B cell (primary cell): ENCODE measurements at regions not wholly inside any gene's neighbourhood (a gene's known extent, or its start where the extent isn't known, plus 50 kb on each side); places are given as distances from the start of the nearest gene placed in this dataset.

Experiments
- ATAC-seq: fragments of 200-7000 bp; cut with Tn5 transposase; one replicate; pipeline ENCODE4 v1.10.0; 2021; ENCODE audit warnings: low read depth, mild to moderate bottlenecking, moderate number of reproducible peaks, moderate library complexity
- CTCF ChIA-PET: fragments of 350-600 bp; sonication (Branson Sonifier 250); formaldehyde crosslinking; loops from one replicate; lab custom pipeline; 2021; ENCODE audit warnings: antibody characterized with exemption, inconsistent platforms; lab: Charles Lee
- POLR2A ChIA-PET: fragments of 350-600 bp; sonication (Branson Sonifier 250); formaldehyde crosslinking; loops from one replicate; lab custom pipeline; 2021; ENCODE audit warnings: antibody characterized with exemption; lab: Charles Lee
- DNase-seq: peaks from one replicate; pipeline ENCODE4 v3.0.0; 2013
- H2AFZ ChIP-seq: 2 replicates; pipeline ENCODE4 v1.6.1; 2012; ENCODE audit warnings: mild to moderate bottlenecking, low read depth, low read length; ENCODE audit not compliant: insufficient read depth, poor library complexity, severe bottlenecking
- H3K27ac ChIP-seq, 2 donors: 1 replicate in 1 of 2; 2 replicates in 1 of 2; pipeline ENCODE4 v1.5.1; 2012 to 2013; ENCODE audit warnings: low read length in 2 of 2, mild to moderate bottlenecking in 2 of 2, moderate library complexity in 1 of 2
- H3K27me3 ChIP-seq, 4 experiments: fragments of 200-600 bp in 1 of 4; sonication (generic) in 1 of 4; replicated peaks in 1 of 4; 1 replicate in 2 of 4; 2 replicates in 2 of 4; pipeline versions ENCODE4 v1.6.1 to v1.7.0; 2013 to 2016; ENCODE audit warnings: low read length in 3 of 4, mild to moderate bottlenecking in 2 of 4, mixed read lengths in 1 of 4, moderate library complexity in 1 of 4; ENCODE audit not compliant: insufficient read depth in 4 of 4, control insufficient read depth in 3 of 4; ENCODE audit errors: control extremely low read depth in 1 of 4
- H3K36me3 ChIP-seq, 2 experiments: replicated peaks in 1 of 2; 1 replicate in 1 of 2; 2 replicates in 1 of 2; pipeline versions ENCODE4 v1.6.1 to v1.7.1; 2013; ENCODE audit warnings: low read length in 1 of 2; ENCODE audit not compliant: insufficient read depth in 2 of 2, control insufficient read depth in 1 of 2; ENCODE audit errors: control extremely low read depth in 1 of 2, extremely low read depth in 1 of 2
- H3K4me1 ChIP-seq, 2 donors: fragments of 200-600 bp in 1 of 2; sonication (generic) in 1 of 2; 1 replicate in 1 of 2; 2 replicates in 1 of 2; pipeline versions ENCODE4 v1.5.1 to v1.6.1; 2013 to 2017; ENCODE audit warnings: low read length in 2 of 2; ENCODE audit not compliant: control insufficient read depth in 2 of 2, insufficient read depth in 2 of 2
- H3K4me2 ChIP-seq: replicated peaks from 2 replicates; pipeline ENCODE3; 2012; ENCODE audit warnings: mild to moderate bottlenecking, low read depth, low read length; ENCODE audit not compliant: poor library complexity, severe bottlenecking
- H3K4me3 ChIP-seq, 5 experiments: fragments of 200-600 bp in 1 of 5; sonication (generic) in 1 of 5; 1 replicate in 3 of 5; 2 replicates in 2 of 5; pipeline versions ENCODE4 v1.5.1 to v1.7.0; 2011 to 2016; ENCODE audit warnings: low read length in 4 of 5, mild to moderate bottlenecking in 4 of 5, low read depth in 2 of 5, control low read depth in 1 of 5, moderate library complexity in 1 of 5; ENCODE audit not compliant: insufficient read depth in 1 of 5; ENCODE audit errors: control extremely low read depth in 1 of 5, extremely low read depth in 1 of 5
- H3K79me2 ChIP-seq: fragments of 200-600 bp; sonication (generic); one replicate; pipeline ENCODE4 v1.6.0; 2016; ENCODE audit warnings: low read length; ENCODE audit not compliant: control insufficient read depth, insufficient read depth
- H3K9ac ChIP-seq: fragments of 200-600 bp; sonication (generic); 2 replicates; pipeline ENCODE4 v1.6.1; 2017; ENCODE audit warnings: mild to moderate bottlenecking, low read length, moderate library complexity
- H3K9me3 ChIP-seq, 3 donors: one replicate each; pipeline versions ENCODE4 v1.6.1 to v1.7.1; 2013; ENCODE audit warnings: low read length in 2 of 3; ENCODE audit not compliant: control insufficient read depth in 2 of 3, insufficient read depth in 1 of 3; ENCODE audit errors: control extremely low read depth in 1 of 3
- H4K20me1 ChIP-seq: 2 replicates; pipeline ENCODE4 v1.6.0; 2012; ENCODE audit warnings: mild to moderate bottlenecking, low read length; ENCODE audit not compliant: insufficient read depth, control insufficient read depth, poor library complexity, severe bottlenecking
- H3K27ac Mint-ChIP-seq: one replicate; pipeline ENCODE4 v1.8.0; 2021; ENCODE audit warnings: mixed read lengths
- H3K27me3 Mint-ChIP-seq: one replicate; pipeline ENCODE4 v1.8.0; 2021; ENCODE audit warnings: mixed read lengths
- H3K4me1 Mint-ChIP-seq: one replicate; pipeline ENCODE4 v1.8.0; 2021; ENCODE audit warnings: mixed read lengths
- H3K4me3 Mint-ChIP-seq: one replicate; pipeline ENCODE4 v1.8.0; 2021; ENCODE audit warnings: mixed read lengths
- H3K9me3 Mint-ChIP-seq: one replicate; pipeline ENCODE4 v1.8.0; 2022; ENCODE audit warnings: mixed read lengths; ENCODE audit not compliant: insufficient read depth
- CTCF ChIP-seq: fragments of 200-600 bp; IDR thresholded peaks from one replicate; pipeline ENCODE4 v1.8.0; 2022; ENCODE audit warnings: antibody characterized with exemption, mild to moderate bottlenecking
- EZH2 ChIP-seq: IDR thresholded peaks from 2 replicates; pipeline ENCODE4 v1.6.1; 2012; ENCODE audit warnings: borderline replicate concordance, low read depth, mild to moderate bottlenecking, moderate library complexity, low read length; ENCODE audit not compliant: insufficient read depth, poor library complexity, severe bottlenecking
- WGBS: methylation state at CpG from one replicate; pipeline ENCODE4 v1.1.5; 2013; ENCODE audit warnings: missing lambda C conversion rate; ENCODE audit not compliant: insufficient coverage; 5-methylcytosine and 5-hydroxymethylcytosine counted together
- intact Hi-C: fragments of 100-400 bp; cut with micrococcal nuclease; formaldehyde crosslinking; loops from one replicate; pipeline ENCODE4 v1.10.0; 2022

- Histone ChIP-seq H3K4me3 (no peak overlapping the region), H2AFZ (no peak overlapping the region), H4K20me1 (no peaks in the 10 kb centered on the region), H3K4me1 (no peaks in the 10 kb centered on the region), H3K9me3 (peaks cover 0 to 1% (median 0%) of the 10 kb centered on the region in 3 donors), H3K4me2 (no peak overlapping the region), H3K27me3 (no peaks in the 10 kb centered on the region), H3K9ac (no peak overlapping the region), H3K27ac (no peak overlapping the region), H3K79me2 (no peaks in the 10 kb centered on the region), H3K36me3 (no peaks in the 10 kb centered on the region)
- WGBS, result 56% methylated on average over 12 of the region's 16 CpGs
- TF ChIP-seq CTCF (no peak), EZH2 (no peak)
- intact Hi-C loops, result no loop called here
- no peak overlapping the region for H3K4me3 Mint-ChIP-seq
- H3K27me3 Mint-ChIP-seq, result no peaks in the 10 kb centered on the region
- ATAC-seq (no peak), DNase-seq (no peak)
- no peak overlapping the region for H3K27ac Mint-ChIP-seq
- POLR2A ChIA-PET, result no interaction called here
- peaks cover 2% of the 10 kb centered on the region for H3K9me3 Mint-ChIP-seq
- CTCF ChIA-PET, result no interaction called here
- no peaks in the 10 kb centered on the region for H3K4me1 Mint-ChIP-seq
These were observed 174.5 kb downstream of the NKX6-1 start for GRCh38 chr4:84324303-84325245.

- Histone ChIP-seq H3K36me3 (no peaks in the 10 kb centered on the region), H3K4me1 (no peaks in the 10 kb centered on the region), H3K4me3 (no peak overlapping the region), H3K4me2 (no peak overlapping the region), H3K9me3 (no peaks in the 10 kb centered on the region), H4K20me1 (no peaks in the 10 kb centered on the region), H3K27ac (no peak overlapping the region), H3K9ac (no peak overlapping the region), H3K27me3 (no peaks in the 10 kb centered on the region), H3K79me2 (no peaks in the 10 kb centered on the region), H2AFZ (no peak overlapping the region)
- ChIA-PET POLR2A (no interaction called here), CTCF (no interaction called here)
- WGBS, result 81% methylated on average over 2 of the region's 4 CpGs
- DNase-seq (no peak), ATAC-seq (no peak)
- Mint-ChIP-seq H3K27me3 (no peaks in the 10 kb centered on the region), H3K4me3 (no peak overlapping the region), H3K4me1 (no peaks in the 10 kb centered on the region), H3K9me3 (no peaks in the 10 kb centered on the region), H3K27ac (no peak overlapping the region)
- intact Hi-C loops, result no loop called here
- TF ChIP-seq CTCF, result no peak
- no peak for TF ChIP-seq EZH2
These were observed 180.0 kb downstream of the NKX6-1 start for GRCh38 chr4:84319124-84319523.
